H9 (cell line): ENCODE measurements at regions not wholly inside any gene's neighbourhood (a gene's known extent, or its start where the extent isn't known, plus 50 kb on each side); places are given as distances from the start of the nearest gene placed in this dataset.

Experiments
- DNase-seq: peaks from one replicate; pipeline ENCODE4 v3.0.0-alpha.2; 2017
- H2AFZ ChIP-seq: one replicate; pipeline ENCODE4 v1.6.1; 2013; ENCODE audit warnings: mild to moderate bottlenecking, low read length, control low read depth, moderate library complexity
- H2AK5ac ChIP-seq: 2 replicates; pipeline ENCODE4 v1.6.1; 2013; ENCODE audit warnings: low read length, control low read depth, mixed read lengths; ENCODE audit not compliant: insufficient read length
- H2BK120ac ChIP-seq: one replicate; pipeline ENCODE4 v1.6.1; 2013; ENCODE audit warnings: low read depth, mild to moderate bottlenecking, low read length, control low read depth, inconsistent platforms; ENCODE audit not compliant: poor library complexity, severe bottlenecking
- H2BK12ac ChIP-seq: 2 replicates; pipeline ENCODE4 v1.6.1; 2013; ENCODE audit warnings: low read length, control low read depth, mixed read lengths, low read depth; ENCODE audit not compliant: insufficient read length
- H2BK15ac ChIP-seq: 2 replicates; pipeline ENCODE4 v1.6.1; 2013; ENCODE audit warnings: low read depth, low read length, control low read depth
- H2BK20ac ChIP-seq: one replicate; pipeline ENCODE4 v1.6.1; 2013; ENCODE audit warnings: low read depth, mild to moderate bottlenecking, low read length, control low read depth, inconsistent platforms; ENCODE audit not compliant: poor library complexity, severe bottlenecking
- H2BK5ac ChIP-seq: 2 replicates; pipeline ENCODE4 v1.6.1; 2013; ENCODE audit warnings: low read length, control low read depth, mixed read lengths; ENCODE audit not compliant: insufficient read length
- H3K14ac ChIP-seq: 2 replicates; pipeline ENCODE4 v1.6.1; 2013; ENCODE audit warnings: low read length, control low read depth; ENCODE audit not compliant: insufficient read depth
- H3K18ac ChIP-seq: 2 replicates; pipeline ENCODE4 v1.6.1; 2013; ENCODE audit warnings: low read depth, mild to moderate bottlenecking, mixed read lengths, low read length, control low read depth; ENCODE audit not compliant: insufficient read length
- H3K23ac ChIP-seq: 2 replicates; pipeline ENCODE4 v1.6.1; 2013; ENCODE audit warnings: low read length, control low read depth, mixed read lengths, low read depth; ENCODE audit not compliant: insufficient read length
- H3K23me2 ChIP-seq: 2 replicates; pipeline ENCODE4 v1.6.1; 2013; ENCODE audit warnings: low read depth, mild to moderate bottlenecking, mixed read lengths, low read length, control low read depth; ENCODE audit not compliant: insufficient read length, poor library complexity, severe bottlenecking
- H3K27ac ChIP-seq: 2 replicates; pipeline ENCODE4 v1.5.1; 2013; ENCODE audit warnings: low read length, control low read depth, mixed read lengths, low read depth; ENCODE audit not compliant: insufficient read length
- H3K27me3 ChIP-seq: 2 replicates; pipeline ENCODE4 v1.6.1; 2013; ENCODE audit warnings: low read length, control low read depth, inconsistent platforms; ENCODE audit not compliant: insufficient read depth
- H3K4ac ChIP-seq: 2 replicates; pipeline ENCODE4 v1.6.1; 2013; ENCODE audit warnings: low read depth, mild to moderate bottlenecking, control low read depth, inconsistent platforms, low read length, moderate library complexity
- H3K4me1 ChIP-seq: 2 replicates; pipeline ENCODE4 v1.6.1; 2013; ENCODE audit warnings: low read length, control low read depth, inconsistent platforms; ENCODE audit not compliant: insufficient read depth
- H3K4me2 ChIP-seq: 2 replicates; pipeline ENCODE4 v1.6.1; 2013; ENCODE audit warnings: low read length, control low read depth, mixed read lengths; ENCODE audit not compliant: insufficient read length, insufficient read depth
- H3K56ac ChIP-seq: 2 replicates; pipeline ENCODE4 v1.6.1; 2013; ENCODE audit warnings: low read depth, mild to moderate bottlenecking, mixed read lengths, low read length, control low read depth; ENCODE audit not compliant: insufficient read length
- H3K79me1 ChIP-seq: 2 replicates; pipeline ENCODE4 v1.6.1; 2013; ENCODE audit warnings: low read depth, mild to moderate bottlenecking, moderate library complexity, low read length, control low read depth, inconsistent platforms; ENCODE audit not compliant: insufficient read depth, poor library complexity, severe bottlenecking
- H3K79me2 ChIP-seq: 2 replicates; pipeline ENCODE4 v1.6.1; 2013; ENCODE audit warnings: low read length, control low read depth, inconsistent platforms; ENCODE audit not compliant: insufficient read depth
- H3K9ac ChIP-seq: 2 replicates; pipeline ENCODE4 v1.6.1; 2013; ENCODE audit warnings: low read length, control low read depth, mixed read lengths; ENCODE audit not compliant: insufficient read length; ENCODE audit errors: extremely low read depth
- H3K9me3 ChIP-seq: one replicate; pipeline ENCODE4 v1.6.1; 2013; ENCODE audit warnings: low read depth, low read length, inconsistent platforms; ENCODE audit not compliant: control insufficient read depth
- H3T11ph ChIP-seq: one replicate; pipeline ENCODE4 v1.6.1; 2013; ENCODE audit warnings: mild to moderate bottlenecking, low read length, control low read depth, inconsistent platforms
- H4K20me1 ChIP-seq: one replicate; pipeline ENCODE4 v1.6.1; 2013; ENCODE audit not compliant: control insufficient read depth, insufficient read length, insufficient read depth
- H4K5ac ChIP-seq: 2 replicates; pipeline ENCODE4 v1.6.1; 2013; ENCODE audit warnings: low read depth, mild to moderate bottlenecking, mixed read lengths, low read length, control low read depth; ENCODE audit not compliant: insufficient read length
- H4K8ac ChIP-seq: replicated peaks from 2 replicates; pipeline ENCODE4 v1.6.1; 2013; ENCODE audit warnings: low read length, control low read depth, mixed read lengths, low read depth; ENCODE audit not compliant: insufficient read length
- H4K91ac ChIP-seq: 2 replicates; pipeline ENCODE4 v1.6.1; 2013; ENCODE audit warnings: low read depth, mild to moderate bottlenecking, moderate library complexity, mixed read lengths, low read length, control low read depth; ENCODE audit not compliant: insufficient read length
- H3K27ac Mint-ChIP-seq, 3 experiments: 2 replicates in 2 of 3; 3 replicates in 1 of 3; pipeline ENCODE4 v1.8.0; 2020 to 2021; ENCODE audit warnings: mixed read lengths in 3 of 3, mild to moderate bottlenecking in 1 of 3, moderate library complexity in 1 of 3
- H3K27me3 Mint-ChIP-seq: 2 replicates; pipeline ENCODE4 v1.8.0; 2021; ENCODE audit warnings: low read depth, mild to moderate bottlenecking, moderate library complexity, mixed read lengths
- H3K36me3 Mint-ChIP-seq, 3 experiments: 2 replicates in 2 of 3; 3 replicates in 1 of 3; pipeline ENCODE4 v1.8.0; 2020 to 2021; ENCODE audit warnings: low read depth in 3 of 3, mixed read lengths in 3 of 3; ENCODE audit not compliant: insufficient read depth in 1 of 3
- H3K4me1 Mint-ChIP-seq, 2 experiments: 2 replicates each; pipeline ENCODE4 v1.8.0; 2020; ENCODE audit warnings: mixed read lengths in 2 of 2
- H3K4me3 Mint-ChIP-seq, 2 experiments: 2 replicates in 1 of 2; 3 replicates in 1 of 2; pipeline ENCODE4 v1.8.0; 2020 to 2021; ENCODE audit warnings: mild to moderate bottlenecking in 2 of 2, mixed read lengths in 2 of 2, moderate library complexity in 1 of 2
- H3K9me3 Mint-ChIP-seq, 2 experiments: 2 replicates in 1 of 2; 3 replicates in 1 of 2; pipeline ENCODE4 v1.8.0; 2020; ENCODE audit warnings: mild to moderate bottlenecking in 2 of 2, mixed read lengths in 2 of 2, moderate library complexity in 1 of 2
- CTCF ChIP-seq: fragments of 200-600 bp; sonication (generic); conservative IDR thresholded peaks from 3 replicates; pipeline ENCODE4 v1.8.0; 2021; ENCODE audit warnings: antibody characterized with exemption, mild to moderate bottlenecking
- WGBS: extraction: QIAGEN DNeasy Blood & Tissue Kit; methylation state at CpG from one replicate; pipeline ENCODE4 v1.1.7; 2013; ENCODE audit warnings: missing lambda C conversion rate, low lambda C conversion rate, mixed read lengths; ENCODE audit not compliant: insufficient read length; ENCODE audit errors: extremely low coverage; 5-methylcytosine and 5-hydroxymethylcytosine counted together

- H2BK12ac ChIP-seq = no peak overlapping the region
- no peak overlapping the region for H4K91ac ChIP-seq
- H3K56ac ChIP-seq = no peak overlapping the region
- TF ChIP-seq CTCF = no peak
- H3K36me3 Mint-ChIP-seq = no peaks in the 10 kb centered on the region; a peak in 2 of 7 replicates
- no peak overlapping the region for H3K27ac ChIP-seq
- no peak overlapping the region for H2BK120ac ChIP-seq
- H2BK20ac ChIP-seq = no peak overlapping the region
- H4K8ac ChIP-seq = no peak overlapping the region
- H2BK15ac ChIP-seq = no peak overlapping the region
- H3K23me2 ChIP-seq = no peaks in the 10 kb centered on the region
- no CpG with 5 or more reads among the region's 3 CpGs for WGBS
- H2BK5ac ChIP-seq = no peak overlapping the region
- H3K14ac ChIP-seq = no peak overlapping the region
- H4K5ac ChIP-seq = no peak overlapping the region
- H3K9me3 Mint-ChIP-seq = peaks cover 8 to 9% of the 10 kb centered on the region in 2 experiments; a peak in 3 of 5 replicates
- H3K4me1 Mint-ChIP-seq = peaks cover 0 to 7% of the 10 kb centered on the region in 2 experiments; a peak in 1 of 4 replicates
- H3K79me2 ChIP-seq = no peaks in the 10 kb centered on the region; the same call in 1 of the 2 replicates
- H3K4me2 ChIP-seq = no peak overlapping the region
- no peaks in the 10 kb centered on the region for H3K27me3 ChIP-seq
- H3K4me3 Mint-ChIP-seq = no peak overlapping the region
- H2AK5ac ChIP-seq = no peak overlapping the region
- no peaks in the 10 kb centered on the region for H4K20me1 ChIP-seq
- no peak overlapping the region for H3K4ac ChIP-seq
- DNase-seq = no peak
- H3K27ac Mint-ChIP-seq = no peak overlapping the region
- no peak overlapping the region for H3K23ac ChIP-seq
- H3K79me1 ChIP-seq = no peaks in the 10 kb centered on the region
- H2AFZ ChIP-seq = no peak overlapping the region
- H3K9ac ChIP-seq = no peak overlapping the region
- peaks cover 3% of the 10 kb centered on the region; the same call in 1 of the 2 replicates for H3K27me3 Mint-ChIP-seq
- no peaks in the 10 kb centered on the region for H3K9me3 ChIP-seq
- no peak overlapping the region for H3K18ac ChIP-seq
- no peaks in the 10 kb centered on the region for H3K4me1 ChIP-seq
- no peak overlapping the region for H3T11ph ChIP-seq
Measured at GRCh38 chr12:105455261-105455660, 124.8 kb downstream of the C12orf75 start.
